ENCODE measurements at regions not wholly inside any gene's neighbourhood (a gene's known extent, or its start where the extent isn't known, plus 50 kb on each side); places are given as distances from the start of the nearest gene placed in this dataset.

DNA sequence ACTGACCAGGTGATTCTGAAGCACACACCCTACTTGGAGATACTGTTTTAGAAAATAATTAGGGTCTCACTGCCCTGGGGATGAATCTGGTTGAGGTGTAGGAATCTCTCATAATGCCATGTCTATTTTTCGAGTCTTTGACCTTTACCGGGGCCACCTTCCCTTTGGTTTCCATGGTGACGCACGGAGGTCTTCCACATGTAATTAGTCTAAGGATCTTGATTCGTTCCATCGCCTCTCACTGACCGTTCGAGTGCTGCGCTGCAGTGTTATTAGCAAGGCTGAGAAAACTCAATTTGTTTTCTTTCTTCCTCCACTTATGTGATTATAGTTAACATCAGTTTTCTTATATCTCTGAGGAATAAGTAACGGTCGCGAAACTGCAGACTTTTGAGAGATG is 144.3 kb upstream of the SPACA1 start:
- no peaks in the 10 kb centered on the region for H3K79me2 ChIP-seq (ENCODE audit: low read length)
- H3K27ac ChIP-seq (ENCODE audit: low read length): peak overlapping the region; percentile 89; the same call in 1 of the 2 replicates
- no peaks in the 10 kb centered on the region for H3K9me2 ChIP-seq (replicated peaks; ENCODE audit: insufficient read depth, low read length)
- no peak for DNase-seq
- no peaks in the 10 kb centered on the region for H3K27me3 ChIP-seq (ENCODE audit: low read length)
- H3K4me3 ChIP-seq (ENCODE audit: low read length): no peak overlapping the region
- H3K9ac ChIP-seq (ENCODE audit: low read length): 0 out of 2 replicates have a peak overlapping the region, but pooled peaks have one; percentile 35
- peaks cover 66% of the 10 kb centered on the region for H3K4me1 ChIP-seq (ENCODE audit: low read length)
- H3K4me2 ChIP-seq (ENCODE audit: low read depth, low read length, poor library complexity, severe bottlenecking): no peak overlapping the region
- H3K9me3 ChIP-seq (ENCODE audit: low read length): no peaks in the 10 kb centered on the region
- H3K36me3 ChIP-seq (ENCODE audit: insufficient read depth, low read length): no peaks in the 10 kb centered on the region
- H4K20me1 ChIP-seq (ENCODE audit: insufficient read depth, low read depth, low read length): no peaks in the 10 kb centered on the region
- no peak overlapping the region for H2AFZ ChIP-seq (ENCODE audit: low read length)

DNA sequence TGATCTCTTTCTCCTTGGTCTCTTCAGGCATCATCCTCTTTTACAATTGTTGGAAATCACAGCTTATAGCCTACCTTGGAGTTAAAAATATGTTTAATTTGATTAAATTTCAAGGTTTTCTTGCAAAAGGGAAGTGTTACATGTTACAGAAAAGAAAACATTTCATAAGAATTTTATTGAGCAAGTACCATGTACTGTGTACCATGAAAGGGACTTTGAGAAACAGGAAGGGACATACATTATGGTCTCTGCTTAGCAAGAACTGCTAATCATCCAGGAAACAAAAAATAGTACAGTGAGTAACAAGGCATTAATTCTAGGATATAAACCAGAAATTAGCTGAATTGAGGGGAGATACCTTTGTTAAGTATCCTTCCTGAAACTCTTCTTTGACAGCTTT is 145.3 kb upstream of the SPACA1 start:
- H3K9me2 ChIP-seq (replicated peaks; ENCODE audit: insufficient read depth, low read length): no peaks in the 10 kb centered on the region
- H3K9me3 ChIP-seq (ENCODE audit: low read length): no peaks in the 10 kb centered on the region
- no peaks in the 10 kb centered on the region for H3K27me3 ChIP-seq (ENCODE audit: low read length)
- H3K79me2 ChIP-seq (ENCODE audit: low read length): no peaks in the 10 kb centered on the region
- no peaks in the 10 kb centered on the region for H4K20me1 ChIP-seq (ENCODE audit: insufficient read depth, low read depth, low read length)
- no peak for DNase-seq
- H2AFZ ChIP-seq (ENCODE audit: low read length): no peak overlapping the region
- H3K4me3 ChIP-seq (ENCODE audit: low read length): no peak overlapping the region
- H3K4me1 ChIP-seq (ENCODE audit: low read length): peaks cover 60% of the 10 kb centered on the region
- H3K9ac ChIP-seq (ENCODE audit: low read length): no peak overlapping the region
- H3K27ac ChIP-seq (ENCODE audit: low read length): no peak overlapping the region
- H3K4me2 ChIP-seq (ENCODE audit: low read depth, low read length, poor library complexity, severe bottlenecking): no peak overlapping the region
- no peaks in the 10 kb centered on the region for H3K36me3 ChIP-seq (ENCODE audit: insufficient read depth, low read length)

DNA sequence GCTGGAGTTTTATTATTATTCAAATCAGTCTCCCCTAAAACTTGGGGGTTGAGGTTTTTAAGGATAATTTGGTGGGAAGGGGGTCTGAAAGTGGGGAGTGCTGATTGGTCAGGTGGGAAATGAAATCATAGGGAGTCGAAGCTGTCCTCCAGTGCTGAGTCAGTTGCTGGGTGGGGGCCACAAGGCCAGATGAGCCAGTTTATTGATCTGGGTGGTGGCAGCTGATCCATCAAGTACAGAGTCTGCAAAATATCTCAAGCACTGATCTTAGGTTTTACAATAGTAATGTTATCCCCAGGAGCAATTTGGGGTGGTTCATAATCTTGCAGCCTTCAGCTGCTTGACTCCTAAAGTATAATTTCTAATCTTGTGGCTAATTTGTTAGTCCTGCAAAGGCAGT is 146.0 kb upstream of the SPACA1 start:
- no peak overlapping the region for H3K4me3 ChIP-seq (ENCODE audit: low read length)
- H4K20me1 ChIP-seq (ENCODE audit: insufficient read depth, low read depth, low read length): no peaks in the 10 kb centered on the region
- no peak overlapping the region for H3K4me2 ChIP-seq (ENCODE audit: low read depth, low read length, poor library complexity, severe bottlenecking)
- DNase-seq: no peak
- no peak overlapping the region for H3K9ac ChIP-seq (ENCODE audit: low read length)
- no peak overlapping the region for H3K27ac ChIP-seq (ENCODE audit: low read length)
- H2AFZ ChIP-seq (ENCODE audit: low read length): no peak overlapping the region
- no peaks in the 10 kb centered on the region for H3K9me2 ChIP-seq (replicated peaks; ENCODE audit: insufficient read depth, low read length)
- H3K36me3 ChIP-seq (ENCODE audit: insufficient read depth, low read length): no peaks in the 10 kb centered on the region
- H3K4me1 ChIP-seq (ENCODE audit: low read length): peaks cover 60% of the 10 kb centered on the region
- H3K9me3 ChIP-seq (ENCODE audit: low read length): no peaks in the 10 kb centered on the region
- H3K79me2 ChIP-seq (ENCODE audit: low read length): no peaks in the 10 kb centered on the region
- H3K27me3 ChIP-seq (ENCODE audit: low read length): no peaks in the 10 kb centered on the region

DNA sequence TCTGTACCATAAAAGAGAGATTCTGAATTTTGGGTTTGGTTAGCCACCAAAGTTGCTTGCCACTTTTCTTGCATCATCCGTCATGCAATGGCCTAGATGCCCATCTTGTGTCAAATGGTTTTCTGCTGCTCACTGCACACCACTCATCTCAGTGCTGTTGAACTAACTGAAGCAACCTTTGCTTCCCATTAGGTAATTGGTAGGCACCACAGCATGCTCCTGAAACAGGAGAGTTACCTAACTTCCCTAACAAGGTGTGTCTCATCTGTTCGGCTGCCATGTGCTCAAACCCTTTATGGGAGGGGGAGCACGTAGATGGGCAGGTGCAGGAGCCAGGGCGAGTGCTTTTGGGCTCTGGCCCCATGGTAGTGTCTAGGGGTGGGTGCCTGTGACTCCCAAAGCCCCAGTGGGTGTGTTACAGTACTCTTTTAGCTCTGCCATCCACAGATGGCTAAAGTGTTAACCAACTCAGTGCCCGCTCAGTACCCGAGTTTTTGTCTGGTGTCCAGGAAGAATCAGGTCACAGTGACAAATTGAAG is 147.4 kb upstream of the SPACA1 start:
- H3K4me1 ChIP-seq (ENCODE audit: low read length): peaks cover 48% of the 10 kb centered on the region
- no peaks in the 10 kb centered on the region for H3K79me2 ChIP-seq (ENCODE audit: low read length)
- no peak overlapping the region for H3K4me2 ChIP-seq (ENCODE audit: low read depth, low read length, poor library complexity, severe bottlenecking)
- no peak overlapping the region for H2AFZ ChIP-seq (ENCODE audit: low read length)
- H3K9ac ChIP-seq (ENCODE audit: low read length): no peak overlapping the region
- no peaks in the 10 kb centered on the region for H3K9me2 ChIP-seq (replicated peaks; ENCODE audit: insufficient read depth, low read length)
- H3K9me3 ChIP-seq (ENCODE audit: low read length): no peaks in the 10 kb centered on the region
- H3K4me3 ChIP-seq (ENCODE audit: low read length): no peak overlapping the region
- H3K36me3 ChIP-seq (ENCODE audit: insufficient read depth, low read length): no peaks in the 10 kb centered on the region
- H3K27ac ChIP-seq (ENCODE audit: low read length): no peak overlapping the region
- no peaks in the 10 kb centered on the region for H3K27me3 ChIP-seq (ENCODE audit: low read length)
- H4K20me1 ChIP-seq (ENCODE audit: insufficient read depth, low read depth, low read length): no peaks in the 10 kb centered on the region
- DNase-seq: no peak

DNA sequence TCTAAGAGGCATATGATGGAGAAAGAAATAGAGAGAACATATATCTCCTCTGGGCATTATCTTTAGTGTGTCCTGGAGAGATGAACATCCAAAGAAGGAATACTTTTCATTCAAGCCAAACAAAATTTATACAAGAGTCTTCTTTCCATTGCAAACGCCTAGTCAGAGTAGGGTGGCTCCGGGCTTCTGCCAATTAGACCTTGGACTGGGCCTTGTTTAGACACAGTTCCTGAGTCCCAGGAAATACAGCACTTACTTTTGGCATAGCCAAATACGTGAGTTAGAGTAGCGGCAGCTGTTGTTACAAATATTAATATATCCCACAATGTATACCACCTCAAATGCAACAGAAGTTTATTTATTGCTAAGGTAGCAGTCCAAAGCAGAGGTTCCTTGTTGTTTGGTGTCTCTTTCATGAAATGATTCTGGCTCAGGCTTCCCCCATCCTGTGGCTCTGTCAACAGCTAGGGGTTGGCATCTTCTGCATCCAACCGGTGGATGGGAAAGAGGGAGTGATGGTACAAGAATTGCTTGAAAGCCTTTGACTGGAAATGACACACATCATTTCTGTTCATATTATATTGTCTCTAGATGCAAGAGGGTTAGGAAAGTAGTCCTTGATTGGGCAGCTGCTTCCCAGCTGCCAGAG is 148.0 kb upstream of the SPACA1 start:
- Histone ChIP-seq H4K20me1 (ENCODE audit: insufficient read depth, low read depth, low read length) (no peaks in the 10 kb centered on the region), H3K9me2 (replicated peaks; ENCODE audit: insufficient read depth, low read length) (no peaks in the 10 kb centered on the region), H3K9me3 (ENCODE audit: low read length) (no peaks in the 10 kb centered on the region), H3K4me2 (ENCODE audit: low read depth, low read length, poor library complexity, severe bottlenecking) (no peak overlapping the region), H3K27me3 (ENCODE audit: low read length) (no peaks in the 10 kb centered on the region), H3K79me2 (ENCODE audit: low read length) (no peaks in the 10 kb centered on the region), H3K27ac (ENCODE audit: low read length) (no peak overlapping the region), H3K4me1 (ENCODE audit: low read length) (peaks cover 42% of the 10 kb centered on the region), H3K36me3 (ENCODE audit: insufficient read depth, low read length) (no peaks in the 10 kb centered on the region), H2AFZ (ENCODE audit: low read length) (no peak overlapping the region), H3K4me3 (ENCODE audit: low read length) (no peak overlapping the region), H3K9ac (ENCODE audit: low read length) (no peak overlapping the region)
- DNase-seq: no peak

DNA sequence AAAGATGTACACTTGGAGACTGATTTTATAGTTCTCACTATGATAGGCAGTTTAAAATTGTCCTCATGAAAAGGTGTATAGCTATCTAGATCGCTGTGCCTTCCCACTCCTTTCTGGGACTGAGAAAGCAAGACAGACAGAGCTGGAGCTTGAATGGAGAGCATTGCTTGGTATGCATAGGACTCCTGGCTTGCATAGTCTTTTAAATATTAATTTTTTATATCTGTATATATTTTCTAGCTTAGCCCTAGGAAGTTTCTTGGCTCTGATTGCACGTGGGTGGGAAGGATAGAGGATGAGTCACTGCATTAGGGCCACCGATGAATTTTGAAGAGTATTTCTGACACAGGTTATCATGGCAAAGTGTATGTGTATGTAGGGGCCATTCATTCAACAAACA is 150.0 kb upstream of the SPACA1 start:
- no peak overlapping the region for H2AFZ ChIP-seq (ENCODE audit: low read length)
- no peaks in the 10 kb centered on the region for H3K9me3 ChIP-seq (ENCODE audit: low read length)
- H3K4me2 ChIP-seq (ENCODE audit: low read depth, low read length, poor library complexity, severe bottlenecking): peak overlapping the region; percentile 30
- peak overlapping the region; percentile 73 for H3K27ac ChIP-seq (ENCODE audit: low read length)
- no peak overlapping the region for H3K9ac ChIP-seq (ENCODE audit: low read length)
- H3K4me3 ChIP-seq (ENCODE audit: low read length): no peak overlapping the region
- H4K20me1 ChIP-seq (ENCODE audit: insufficient read depth, low read depth, low read length): no peaks in the 10 kb centered on the region
- DNase-seq: no peak
- no peaks in the 10 kb centered on the region for H3K27me3 ChIP-seq (ENCODE audit: low read length)
- H3K36me3 ChIP-seq (ENCODE audit: insufficient read depth, low read length): no peaks in the 10 kb centered on the region
- H3K9me2 ChIP-seq (replicated peaks; ENCODE audit: insufficient read depth, low read length): no peaks in the 10 kb centered on the region
- H3K79me2 ChIP-seq (ENCODE audit: low read length): no peaks in the 10 kb centered on the region
- H3K4me1 ChIP-seq (ENCODE audit: low read length): peaks cover 23% of the 10 kb centered on the region

DNA sequence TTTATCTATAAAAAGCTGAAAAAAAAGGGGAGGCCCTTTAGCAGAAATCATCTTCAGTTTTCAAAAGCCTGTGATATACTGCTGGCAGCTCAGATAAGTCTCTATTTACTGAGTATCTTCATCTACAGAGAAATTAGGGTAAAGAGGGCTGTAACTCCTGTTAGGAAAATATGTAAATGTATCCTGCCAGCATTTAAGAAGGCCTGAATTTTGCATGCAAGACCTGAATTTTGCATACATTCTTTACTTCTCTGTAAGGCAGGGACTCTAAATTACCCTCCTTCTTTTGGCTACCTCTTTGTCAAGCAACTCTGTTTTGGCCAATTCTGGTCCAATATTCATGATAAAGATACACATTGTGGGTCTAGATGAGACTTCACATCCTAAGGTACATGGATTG is 150.6 kb upstream of the SPACA1 start:
- no peak overlapping the region for H3K4me3 ChIP-seq (ENCODE audit: low read length)
- peaks cover 24% of the 10 kb centered on the region for H3K4me1 ChIP-seq (ENCODE audit: low read length)
- H3K9me3 ChIP-seq (ENCODE audit: low read length): no peaks in the 10 kb centered on the region
- H3K9me2 ChIP-seq (replicated peaks; ENCODE audit: insufficient read depth, low read length): no peaks in the 10 kb centered on the region
- peak overlapping the region; percentile 73 for H3K27ac ChIP-seq (ENCODE audit: low read length)
- H4K20me1 ChIP-seq (ENCODE audit: insufficient read depth, low read depth, low read length): no peaks in the 10 kb centered on the region
- H3K9ac ChIP-seq (ENCODE audit: low read length): peak overlapping the region; percentile 18; the same call in 1 of the 2 replicates
- peak overlapping the region; percentile 72 for H2AFZ ChIP-seq (ENCODE audit: low read length)
- no peaks in the 10 kb centered on the region for H3K27me3 ChIP-seq (ENCODE audit: low read length)
- DNase-seq: no peak
- H3K36me3 ChIP-seq (ENCODE audit: insufficient read depth, low read length): no peaks in the 10 kb centered on the region
- H3K79me2 ChIP-seq (ENCODE audit: low read length): no peaks in the 10 kb centered on the region
- peak overlapping the region; percentile 30 for H3K4me2 ChIP-seq (ENCODE audit: low read depth, low read length, poor library complexity, severe bottlenecking)

DNA sequence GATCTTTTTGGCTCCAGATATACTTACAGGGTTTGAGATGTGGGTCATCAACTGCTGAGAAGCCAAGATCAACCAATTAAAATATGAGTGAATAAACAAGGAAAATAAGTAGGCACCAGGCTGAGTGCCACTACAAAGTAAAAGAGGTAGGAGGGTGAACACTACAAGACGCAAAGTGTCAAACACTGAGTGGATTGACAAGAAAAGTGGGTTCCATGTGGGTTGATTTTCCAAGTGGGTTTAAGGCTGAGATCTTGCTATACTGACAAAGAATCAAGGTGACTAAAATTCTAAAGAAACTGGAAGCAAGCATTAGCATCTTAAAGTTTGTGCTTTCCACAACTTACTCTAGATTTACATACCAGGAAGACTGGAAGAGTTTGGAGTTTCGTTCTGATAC is 160.4 kb upstream of the SPACA1 start:
- no peak overlapping the region for H3K9ac ChIP-seq (ENCODE audit: low read length)
- peaks cover 1% of the 10 kb centered on the region; the same call in 1 of the 2 replicates for H3K36me3 ChIP-seq (ENCODE audit: insufficient read depth, low read length)
- no peaks in the 10 kb centered on the region for H3K9me2 ChIP-seq (replicated peaks; ENCODE audit: insufficient read depth, low read length)
- no peak overlapping the region for H2AFZ ChIP-seq (ENCODE audit: low read length)
- H3K79me2 ChIP-seq (ENCODE audit: low read length): no peaks in the 10 kb centered on the region
- no peaks in the 10 kb centered on the region for H3K27me3 ChIP-seq (ENCODE audit: low read length)
- H3K9me3 ChIP-seq (ENCODE audit: low read length): no peaks in the 10 kb centered on the region
- H3K4me2 ChIP-seq (ENCODE audit: low read depth, low read length, poor library complexity, severe bottlenecking): no peak overlapping the region
- H3K4me1 ChIP-seq (ENCODE audit: low read length): peaks cover 21% of the 10 kb centered on the region
- DNase-seq: no peak
- H4K20me1 ChIP-seq (ENCODE audit: insufficient read depth, low read depth, low read length): no peaks in the 10 kb centered on the region
- H3K4me3 ChIP-seq (ENCODE audit: low read length): no peak overlapping the region
- H3K27ac ChIP-seq (ENCODE audit: low read length): no peak overlapping the region
